PC-3 (cell line): ENCODE measurements at regions not wholly inside any gene's neighbourhood (a gene's known extent, or its start where the extent isn't known, plus 50 kb on each side); places are given as distances from the start of the nearest gene placed in this dataset.

Source experiments
- CTCF ChIP-seq: fragments of 300-600 bp; sonication (generic); conservative IDR thresholded peaks from 2 replicates; pipeline ENCODE4 v1.5.1; 2017; ENCODE audit warnings: antibody characterized with exemption, low read depth, mild to moderate bottlenecking, low read length
- EZH2 ChIP-seq: fragments of 300-600 bp; sonication (generic); IDR thresholded peaks from one replicate; pipeline ENCODE4 v1.6.1; 2017; ENCODE audit warnings: antibody characterized with exemption, mild to moderate bottlenecking, low read length; ENCODE audit not compliant: unreplicated experiment

- TF ChIP-seq CTCF (no peak), EZH2 (no peak)
Measured at GRCh38 chr2:74044999-74045398, 60.3 kb downstream of the TET3 start.
